Hippocampal formation (tissue), 2 donors: ENCODE measurements at regions not wholly inside any gene's neighbourhood (a gene's known extent, or its start where the extent isn't known, plus 50 kb on each side); places are given as distances from the start of the nearest gene placed in this dataset.
"Not testable (repeated sequence)": the region's sequence is repeated elsewhere in the genome, so short reads cannot be mapped to it uniquely, and the experiment has no call there.

Source experiments
- DNase-seq, 2 donors: peaks; one replicate each; lab custom pipeline; 2025; lab: John Stamatoyannopoulos, UW

- no peak for DNase-seq
These were observed 235.8 kb downstream of the EPHA7 start for GRCh38 chr6:93183531-93183972.

- DNase-seq, result no peak
These were observed 236.3 kb downstream of the EPHA7 start for GRCh38 chr6:93182938-93183479.

- no peak for DNase-seq
These were observed 241.4 kb downstream of the EPHA7 start for GRCh38 chr6:93177918-93178317.

- no peak for DNase-seq
These were observed 241.9 kb downstream of the EPHA7 start for GRCh38 chr6:93177438-93177837.

GRCh38 chr6:93176070-93176469 is 243.3 kb downstream of the EPHA7 start:
- DNase-seq, result no peak

GRCh38 chr6:93173573-93173972 is 245.8 kb downstream of the EPHA7 start:
- DNase-seq, result not testable (repeated sequence)

- DNase-seq, result no peak
These were observed 253.4 kb downstream of the EPHA7 start for GRCh38 chr6:93165850-93166430.

- DNase-seq, result no peak
These were observed 254.6 kb downstream of the EPHA7 start for GRCh38 chr6:93164781-93165180.

GRCh38 chr6:93163146-93163545 is 256.2 kb downstream of the EPHA7 start:
- no peak for DNase-seq

GRCh38 chr6:93139408-93140081 is 279.8 kb downstream of the EPHA7 start:
- no peak for DNase-seq

- DNase-seq, result no peak
These were observed 283.2 kb downstream of the EPHA7 start for GRCh38 chr6:93136111-93136510.

- no peak for DNase-seq
These were observed 295.2 kb downstream of the EPHA7 start for GRCh38 chr6:93124006-93124632.

GRCh38 chr6:93123585-93123984 is 295.8 kb downstream of the EPHA7 start:
- DNase-seq, result no peak

- DNase-seq, result no peak
These were observed 299.1 kb downstream of the EPHA7 start for GRCh38 chr6:93120154-93120742.

GRCh38 chr6:93105907-93106306 is 313.5 kb downstream of the EPHA7 start:
- no peak for DNase-seq

GRCh38 chr6:93105017-93105416 is 314.3 kb downstream of the EPHA7 start:
- DNase-seq, result no peak

GRCh38 chr6:93104195-93104817 is 315.1 kb downstream of the EPHA7 start:
- DNase-seq, result no peak

GRCh38 chr6:93088621-93089501 is 330.5 kb downstream of the EPHA7 start:
- DNase-seq, result no peak

- no peak for DNase-seq
These were observed 331.8 kb downstream of the EPHA7 start for GRCh38 chr6:93087606-93088005.

- DNase-seq, result no peak
These were observed 333.0 kb downstream of the EPHA7 start for GRCh38 chr6:93086351-93086750.
